ENCODE measurements at regions not wholly inside any gene's neighbourhood (a gene's known extent, or its start where the extent isn't known, plus 50 kb on each side); places are given as distances from the start of the nearest gene placed in this dataset.

- Histone ChIP-seq H3K9me3 (no peaks in the 10 kb centered on the region), H3K27ac (no peak overlapping the region), H3K4me1 (peaks cover 0 to 14% (median 5%) of the 10 kb centered on the region in 4 donors), H3K4me3 (no peak overlapping the region), H3K27me3 (peaks cover 0 to 40% (median 5%) of the 10 kb centered on the region in 3 donors), H3K36me3 (no peaks in the 10 kb centered on the region)
- no peak for DNase-seq
- intact Hi-C loops (cut with DNase I; ENCODE audit: low total_unique reads) = no loop called here
- 59 to 73% (median 65%) methylated on average over 9 to 17 of the region's 17 CpGs; no CpG with 5 or more reads in 1 of the 5 donors for WGBS, 5 donors
- TF ChIP-seq, protein P1, sequence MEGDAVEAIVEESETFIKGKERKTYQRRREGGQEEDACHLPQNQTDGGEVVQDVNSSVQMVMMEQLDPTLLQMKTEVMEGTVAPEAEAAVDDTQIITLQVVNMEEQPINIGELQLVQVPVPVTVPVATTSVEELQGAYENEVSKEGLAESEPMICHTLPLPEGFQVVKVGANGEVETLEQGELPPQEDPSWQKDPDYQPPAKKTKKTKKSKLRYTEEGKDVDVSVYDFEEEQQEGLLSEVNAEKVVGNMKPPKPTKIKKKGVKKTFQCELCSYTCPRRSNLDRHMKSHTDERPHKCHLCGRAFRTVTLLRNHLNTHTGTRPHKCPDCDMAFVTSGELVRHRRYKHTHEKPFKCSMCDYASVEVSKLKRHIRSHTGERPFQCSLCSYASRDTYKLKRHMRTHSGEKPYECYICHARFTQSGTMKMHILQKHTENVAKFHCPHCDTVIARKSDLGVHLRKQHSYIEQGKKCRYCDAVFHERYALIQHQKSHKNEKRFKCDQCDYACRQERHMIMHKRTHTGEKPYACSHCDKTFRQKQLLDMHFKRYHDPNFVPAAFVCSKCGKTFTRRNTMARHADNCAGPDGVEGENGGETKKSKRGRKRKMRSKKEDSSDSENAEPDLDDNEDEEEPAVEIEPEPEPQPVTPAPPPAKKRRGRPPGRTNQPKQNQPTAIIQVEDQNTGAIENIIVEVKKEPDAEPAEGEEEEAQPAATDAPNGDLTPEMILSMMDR (IDR thresholded peaks at IDR 0.05) = no peak
- no peak for TF ChIP-seq EP300 (IDR thresholded peaks at IDR 0.05)
- TF ChIP-seq POLR2AphosphoS5 (IDR thresholded peaks at IDR 0.05) = no peak
- TF ChIP-seq POLR2A (IDR thresholded peaks at IDR 0.05) = no peak
Measured at GRCh38 chr1:10897981-10898728, 101.7 kb upstream of the CASZ1 start.

GRCh38 chr1:10898921-10899320, 102.5 kb upstream of the CASZ1 start:
- WGBS, 5 donors = 87 to 94% (median 89%) methylated on average over 8 to 9 of the region's 9 CpGs
- Histone ChIP-seq H3K4me1 (peaks cover 0 to 14% (median 5%) of the 10 kb centered on the region in 4 donors), H3K27ac (no peak overlapping the region), H3K36me3 (no peaks in the 10 kb centered on the region), H3K27me3 (peaks cover 0 to 45% (median 5%) of the 10 kb centered on the region in 3 donors), H3K9me3 (no peaks in the 10 kb centered on the region), H3K4me3 (no peak overlapping the region)
- DNase-seq = no peak
- intact Hi-C loops (cut with DNase I; ENCODE audit: low total_unique reads) = no loop called here
- TF ChIP-seq POLR2AphosphoS5 (IDR thresholded peaks at IDR 0.05) (no peak), POLR2A (IDR thresholded peaks at IDR 0.05) (no peak), EP300 (IDR thresholded peaks at IDR 0.05) (no peak)
- TF ChIP-seq, protein P1 (IDR thresholded peaks at IDR 0.05) = no peak

- Histone ChIP-seq H3K27me3 (peaks cover 0 to 42% (median 5%) of the 10 kb centered on the region in 3 donors), H3K36me3 (no peaks in the 10 kb centered on the region), H3K9me3 (no peaks in the 10 kb centered on the region), H3K4me1 (peaks cover 0 to 14% (median 5%) of the 10 kb centered on the region in 4 donors), H3K27ac (no peak overlapping the region), H3K4me3 (no peak overlapping the region)
- TF ChIP-seq EP300 (IDR thresholded peaks at IDR 0.05) (no peak), POLR2A (IDR thresholded peaks at IDR 0.05) (no peak), POLR2AphosphoS5 (IDR thresholded peaks at IDR 0.05) (no peak)
- TF ChIP-seq, protein P1 (IDR thresholded peaks at IDR 0.05) = no peak
- intact Hi-C loops (cut with DNase I; ENCODE audit: low total_unique reads) = no loop called here
- WGBS, 5 donors = 76 to 86% (median 84%) methylated on average over 11 to 18 of the region's 18 CpGs
- no peak for DNase-seq
Measured at GRCh38 chr1:10899490-10900250, 103.2 kb upstream of the CASZ1 start.

- Histone ChIP-seq H3K4me1 (peaks cover 0 to 14% (median 5%) of the 10 kb centered on the region in 4 donors), H3K27ac (no peak overlapping the region), H3K4me3 (no peak overlapping the region), H3K9me3 (no peaks in the 10 kb centered on the region), H3K36me3 (no peaks in the 10 kb centered on the region), H3K27me3 (peaks cover 0 to 45% (median 5%) of the 10 kb centered on the region in 3 donors)
- no peak for DNase-seq
- WGBS, 5 donors = 52 to 68% (median 60%) methylated on average over 9 to 12 of the region's 12 CpGs
- intact Hi-C loops (cut with DNase I; ENCODE audit: low total_unique reads) = no loop called here
- TF ChIP-seq EP300 (IDR thresholded peaks at IDR 0.05) = no peak
- TF ChIP-seq POLR2A (IDR thresholded peaks at IDR 0.05) = no peak
- TF ChIP-seq, protein P1 (IDR thresholded peaks at IDR 0.05) = no peak
- no peak for TF ChIP-seq POLR2AphosphoS5 (IDR thresholded peaks at IDR 0.05)
Measured at GRCh38 chr1:10900251-10900651, 103.8 kb upstream of the CASZ1 start.
